Prostate gland (tissue), 2 donors: ENCODE measurements at regions not wholly inside any gene's neighbourhood (a gene's known extent, or its start where the extent isn't known, plus 50 kb on each side); places are given as distances from the start of the nearest gene placed in this dataset.

Source experiments
- DNase-seq: peaks from one replicate; pipeline ENCODE4 v3.0.0-alpha.2; 2019; ENCODE audit warnings: low spot score
- H3K27ac ChIP-seq, 2 donors: fragments of 200-600 bp; sonication (generic); 2 replicates each; pipeline ENCODE4 v1.5.1; 2017 to 2019
- H3K27me3 ChIP-seq: fragments of 200-600 bp; sonication (generic); replicated peaks from 2 replicates; pipeline ENCODE4 v1.5.1; 2019; ENCODE audit not compliant: insufficient read depth
- H3K36me3 ChIP-seq, 2 donors: fragments of 200-600 bp; sonication (generic); 1 replicate in 1 of 2; 2 replicates in 1 of 2; pipeline versions ENCODE4 v1.5.1 to v1.8.1; 2017 to 2019
- H3K4me1 ChIP-seq: fragments of 200-600 bp; sonication (generic); replicated peaks from 2 replicates; pipeline ENCODE4 v1.5.1; 2019
- H3K4me3 ChIP-seq, 2 donors: fragments of 200-600 bp; sonication (generic); 2 replicates each; pipeline ENCODE4 v1.5.1; 2017 to 2019
- H3K9me3 ChIP-seq: fragments of 200-600 bp; sonication (generic); 2 replicates; pipeline ENCODE4 v1.5.1; 2017
- POLR2A ChIP-seq: fragments of 450-650 bp; IDR thresholded peaks from one replicate; pipeline ENCODE4 v1.6.1; 2016; ENCODE audit warnings: antibody characterized with exemption, mild to moderate bottlenecking
- POLR2AphosphoS5 ChIP-seq: sonication (generic); formaldehyde crosslinking; IDR thresholded peaks from one replicate; pipeline ENCODE4 v1.6.1; 2017; ENCODE audit warnings: antibody characterized with exemption
- WGBS: methylation state at CpG from one replicate; pipeline ENCODE4 v1.1.5; 2018; 5-methylcytosine and 5-hydroxymethylcytosine counted together
- intact Hi-C: fragments of 100-400 bp; cut with DNase I; formaldehyde crosslinking; loops from one replicate; pipeline ENCODE4 v1.14.2; 2022
- TF ChIP-seq, protein P1 (sequence below), 4 experiments: fragments of 200-600 bp in 2 of 4; fragments of 450-650 bp in 2 of 4; sonication (generic) in 2 of 4; IDR thresholded peaks; 1 replicate in 3 of 4; 2 replicates in 1 of 4; pipeline ENCODE4 v1.5.1; 2016 to 2019; ENCODE audit warnings: antibody characterized with exemption in 4 of 4, mild to moderate bottlenecking in 2 of 4, moderate library complexity in 2 of 4

DNA sequence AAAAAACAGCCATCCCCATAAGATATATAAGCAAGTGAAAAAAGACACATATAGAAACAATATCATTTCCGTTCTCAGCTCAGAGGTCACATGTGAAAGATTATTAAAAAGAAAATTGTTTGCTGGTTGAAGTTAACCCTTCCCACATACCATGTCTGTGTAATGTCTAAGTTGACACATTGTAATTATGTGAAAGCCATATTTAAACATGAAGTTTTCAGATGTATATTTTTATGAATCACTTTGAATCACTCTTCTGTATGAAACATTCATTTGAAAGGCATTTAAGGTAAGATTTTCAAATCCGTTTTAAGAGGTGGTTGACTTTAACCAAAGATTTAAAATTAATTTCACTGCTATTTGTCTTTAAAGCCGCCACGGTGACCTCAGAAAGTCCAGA, 441.9 kb downstream of the RND3 start:
- Histone ChIP-seq H3K4me3 (no peak overlapping the region), H3K27me3 (no peaks in the 10 kb centered on the region), H3K4me1 (no peaks in the 10 kb centered on the region), H3K9me3 (no peaks in the 10 kb centered on the region), H3K27ac (no peak overlapping the region), H3K36me3 (no peaks in the 10 kb centered on the region)
- WGBS, result 94% methylated on average over 4 of the region's 4 CpGs
- DNase-seq, result no peak
- intact Hi-C loops, result no loop called here
- TF ChIP-seq POLR2A (no peak), POLR2AphosphoS5 (no peak)
- TF ChIP-seq, protein P1, sequence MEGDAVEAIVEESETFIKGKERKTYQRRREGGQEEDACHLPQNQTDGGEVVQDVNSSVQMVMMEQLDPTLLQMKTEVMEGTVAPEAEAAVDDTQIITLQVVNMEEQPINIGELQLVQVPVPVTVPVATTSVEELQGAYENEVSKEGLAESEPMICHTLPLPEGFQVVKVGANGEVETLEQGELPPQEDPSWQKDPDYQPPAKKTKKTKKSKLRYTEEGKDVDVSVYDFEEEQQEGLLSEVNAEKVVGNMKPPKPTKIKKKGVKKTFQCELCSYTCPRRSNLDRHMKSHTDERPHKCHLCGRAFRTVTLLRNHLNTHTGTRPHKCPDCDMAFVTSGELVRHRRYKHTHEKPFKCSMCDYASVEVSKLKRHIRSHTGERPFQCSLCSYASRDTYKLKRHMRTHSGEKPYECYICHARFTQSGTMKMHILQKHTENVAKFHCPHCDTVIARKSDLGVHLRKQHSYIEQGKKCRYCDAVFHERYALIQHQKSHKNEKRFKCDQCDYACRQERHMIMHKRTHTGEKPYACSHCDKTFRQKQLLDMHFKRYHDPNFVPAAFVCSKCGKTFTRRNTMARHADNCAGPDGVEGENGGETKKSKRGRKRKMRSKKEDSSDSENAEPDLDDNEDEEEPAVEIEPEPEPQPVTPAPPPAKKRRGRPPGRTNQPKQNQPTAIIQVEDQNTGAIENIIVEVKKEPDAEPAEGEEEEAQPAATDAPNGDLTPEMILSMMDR (IDR thresholded peaks at IDR 0.05), result no peak

DNA sequence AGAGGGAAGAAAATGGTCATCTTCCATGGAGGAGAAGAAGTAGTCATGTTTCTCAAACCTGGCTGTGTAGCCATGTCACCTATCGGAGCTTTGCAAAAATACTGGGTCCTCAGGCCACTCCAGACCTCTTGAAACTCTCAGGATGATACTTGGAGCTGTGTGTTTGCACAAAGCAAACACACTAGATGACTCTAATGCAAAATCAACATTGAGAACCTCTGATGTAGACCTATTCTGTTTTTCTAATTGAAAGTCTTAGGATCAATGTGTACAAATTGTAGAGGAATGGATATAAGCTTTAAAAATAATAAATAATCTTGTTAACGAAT, 444.3 kb downstream of the RND3 start:
- H3K4me3 ChIP-seq, result no peak overlapping the region
- H3K27me3 ChIP-seq, result no peaks in the 10 kb centered on the region
- no peak for DNase-seq
- no peaks in the 10 kb centered on the region for H3K4me1 ChIP-seq
- intact Hi-C loops, result no loop called here
- WGBS, result 86% methylated on average over 2 of the region's 2 CpGs
- TF ChIP-seq, protein P1 (IDR thresholded peaks at IDR 0.05), result no peak
- no peak for TF ChIP-seq POLR2AphosphoS5
- TF ChIP-seq POLR2A, result no peak
- no peak overlapping the region for H3K27ac ChIP-seq
- H3K36me3 ChIP-seq, result no peaks in the 10 kb centered on the region
- H3K9me3 ChIP-seq, result no peaks in the 10 kb centered on the region

DNA sequence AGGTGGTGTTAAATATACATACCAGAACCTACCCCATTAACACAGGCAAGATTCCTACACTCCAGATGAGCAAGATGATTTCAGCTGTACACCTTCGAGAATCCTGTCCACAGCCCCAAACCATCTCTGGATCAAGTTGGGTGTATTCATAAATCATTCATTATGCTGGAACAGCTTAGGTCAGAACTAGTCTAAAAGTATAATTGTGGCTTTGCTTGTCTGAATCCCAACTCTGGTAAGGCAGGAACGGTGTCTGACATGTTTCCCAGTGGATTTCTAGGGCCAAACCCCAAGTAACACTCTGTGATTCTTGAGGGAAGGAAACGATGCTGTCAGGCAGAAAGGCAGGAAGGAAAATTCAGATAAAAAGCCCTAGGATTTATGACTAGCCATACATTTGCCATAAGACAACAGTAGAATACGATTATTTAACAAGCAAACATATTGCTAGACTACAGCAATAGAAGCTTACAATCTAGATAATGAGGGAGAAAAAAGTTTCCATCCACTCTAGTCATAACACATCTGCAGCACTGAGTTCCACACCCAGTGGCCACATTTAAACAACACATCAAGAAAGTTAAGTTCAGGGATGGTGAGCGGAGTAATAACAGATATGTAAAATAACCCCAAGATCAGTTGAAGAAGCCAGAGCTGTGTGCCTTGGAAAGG, 444.8 kb downstream of the RND3 start:
- Histone ChIP-seq H3K4me3 (no peak overlapping the region), H3K36me3 (no peaks in the 10 kb centered on the region), H3K27ac (no peak overlapping the region), H3K27me3 (no peaks in the 10 kb centered on the region), H3K9me3 (no peaks in the 10 kb centered on the region), H3K4me1 (no peaks in the 10 kb centered on the region)
- intact Hi-C loops, result no loop called here
- DNase-seq, result no peak
- TF ChIP-seq POLR2AphosphoS5 (no peak), POLR2A (no peak)
- TF ChIP-seq, protein P1 (IDR thresholded peaks at IDR 0.05), result no peak
- WGBS, result 71% methylated on average over 5 of the region's 5 CpGs

DNA sequence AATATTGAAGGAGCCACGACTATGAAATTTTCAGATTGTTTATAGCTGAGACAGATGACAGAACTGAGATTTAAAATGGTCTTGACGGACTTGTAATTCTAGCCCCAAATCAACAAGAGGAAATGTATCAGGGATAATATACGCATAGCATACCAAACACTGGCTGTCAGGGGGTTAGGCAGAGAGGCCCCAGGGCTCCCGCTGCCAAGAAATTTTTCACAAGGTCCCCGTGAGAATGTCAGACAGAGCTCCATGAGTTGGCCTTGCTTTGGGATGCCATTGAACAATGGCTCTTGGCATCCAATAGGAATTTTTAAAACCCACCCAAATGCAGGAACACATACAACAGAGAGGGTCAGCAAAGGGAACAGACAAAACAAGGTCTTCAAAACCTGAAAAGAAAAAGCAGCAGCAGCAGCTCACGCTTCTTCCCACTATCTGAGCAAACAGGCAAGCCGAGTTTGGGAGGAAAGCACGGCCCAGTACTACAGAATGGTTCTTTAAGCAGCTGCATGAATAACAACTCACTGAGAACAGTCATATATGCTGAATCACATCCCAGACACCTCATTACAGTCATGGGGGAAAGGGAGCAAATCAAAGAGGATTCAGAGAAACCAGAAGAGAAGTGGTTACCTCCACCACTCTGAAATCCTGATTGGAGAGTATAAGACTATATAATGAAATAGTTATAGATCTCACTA, 445.6 kb downstream of the RND3 start:
- Histone ChIP-seq H3K4me3 (no peak overlapping the region), H3K27ac (no peak overlapping the region), H3K36me3 (no peaks in the 10 kb centered on the region), H3K9me3 (no peaks in the 10 kb centered on the region), H3K4me1 (no peaks in the 10 kb centered on the region), H3K27me3 (no peaks in the 10 kb centered on the region)
- intact Hi-C loops, result no loop called here
- TF ChIP-seq POLR2AphosphoS5 (no peak), POLR2A (no peak)
- TF ChIP-seq, protein P1 (IDR thresholded peaks at IDR 0.05), result no peak
- no peak for DNase-seq
- 83% methylated on average over 8 of the region's 8 CpGs for WGBS

- H3K27ac ChIP-seq, result no peak overlapping the region
- no peak for DNase-seq
- peaks cover 4% of the 10 kb centered on the region for H3K27me3 ChIP-seq
- H3K9me3 ChIP-seq, result no peaks in the 10 kb centered on the region
- TF ChIP-seq POLR2AphosphoS5 (no peak), POLR2A (no peak)
- TF ChIP-seq, protein P1 (IDR thresholded peaks at IDR 0.05), result no peak
- H3K36me3 ChIP-seq, result no peaks in the 10 kb centered on the region
- intact Hi-C loops, result no loop called here
- no peaks in the 10 kb centered on the region for H3K4me1 ChIP-seq
- H3K4me3 ChIP-seq, result no peak overlapping the region
These were observed 449.0 kb upstream of the MMADHC start for GRCh38 chr2:150036622-150037021.
